PC-9 (cell line): ENCODE measurements at regions not wholly inside any gene's neighbourhood (a gene's known extent, or its start where the extent isn't known, plus 50 kb on each side); places are given as distances from the start of the nearest gene placed in this dataset.

Source experiments
- CTCF ChIP-seq: fragments of 200-600 bp; sonication (generic); conservative IDR thresholded peaks from 2 replicates; pipeline ENCODE4 v1.6.1; 2017; ENCODE audit warnings: mixed run types, antibody characterized with exemption, mild to moderate bottlenecking, moderate library complexity
- EZH2 ChIP-seq: fragments of 200-600 bp; sonication (generic); IDR thresholded peaks from 2 replicates; pipeline ENCODE4 v1.8.0; 2017; ENCODE audit warnings: antibody characterized with exemption, low read depth

- TF ChIP-seq CTCF (no peak), EZH2 (no peak)
Measured at GRCh38 chr17:410543-411401, 58.2 kb upstream of the RPH3AL start.
